Right lobe of liver (tissue), 4 donors: ENCODE measurements at regions not wholly inside any gene's neighbourhood (a gene's known extent, or its start where the extent isn't known, plus 50 kb on each side); places are given as distances from the start of the nearest gene placed in this dataset.

ENCODE experiments used
- CTCF ChIP-seq, 4 donors: fragments of 200-600 bp in 3 of 4; fragments of 450-650 bp in 1 of 4; IDR thresholded peaks; one replicate each; pipeline versions ENCODE4 v1.5.1 to v1.8.0; 2016 to 2022; ENCODE audit warnings: antibody characterized with exemption in 4 of 4, mild to moderate bottlenecking in 2 of 4
- POLR2A ChIP-seq: fragments of 450-650 bp; IDR thresholded peaks from one replicate; pipeline ENCODE4 v1.6.1; 2017; ENCODE audit warnings: antibody characterized with exemption, mild to moderate bottlenecking
- donor health status: DM: no; HTN: no; CAD: no.
- donor health status: DM: no; HTN: no; CAD: no.
- donor health status: DM: no; HTN: yes; CAD: no.

GRCh38 chr11:115981104-115981481 lies 476.9 kb upstream of the CADM1 start:
- TF ChIP-seq CTCF (IDR thresholded peaks at IDR 0.05) (no peak), POLR2A (no peak)
